ENCODE measurements at regions not wholly inside any gene's neighbourhood (a gene's known extent, or its start where the extent isn't known, plus 50 kb on each side); places are given as distances from the start of the nearest gene placed in this dataset.

DNA sequence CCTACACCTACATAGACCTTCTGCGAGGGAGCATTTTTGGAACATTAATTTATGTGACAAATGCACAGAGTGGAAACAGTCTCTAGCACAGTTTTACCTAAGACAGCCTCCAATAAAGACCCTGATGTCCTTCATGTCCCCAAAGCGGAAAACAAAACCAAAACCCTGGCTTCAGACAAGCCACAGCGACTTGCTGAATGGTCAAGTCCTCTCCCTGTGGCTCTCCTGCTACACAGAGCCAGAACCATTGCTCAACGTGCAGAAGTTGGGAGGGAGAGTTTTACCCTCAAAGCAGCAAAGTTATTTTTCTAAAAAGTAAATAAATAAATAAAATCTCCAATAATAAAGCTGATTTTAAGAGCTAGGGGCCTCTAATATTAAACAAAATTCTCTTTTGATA is 135.0 kb upstream of the TMEM132C start:
- Mint-ChIP-seq H3K27ac (no peak overlapping the region), H3K4me3 (ENCODE audit: low read depth) (no peak overlapping the region), H3K27me3 (no peaks in the 10 kb centered on the region), H3K4me1 (ENCODE audit: low read depth) (no peaks in the 10 kb centered on the region), H3K36me3 (ENCODE audit: insufficient read depth) (no peaks in the 10 kb centered on the region), H3K9me3 (ENCODE audit: low read depth) (no peaks in the 10 kb centered on the region)
- DNase-seq (ENCODE audit: low spot score, unreplicated experiment): no peak
- TF ChIP-seq, protein P1, sequence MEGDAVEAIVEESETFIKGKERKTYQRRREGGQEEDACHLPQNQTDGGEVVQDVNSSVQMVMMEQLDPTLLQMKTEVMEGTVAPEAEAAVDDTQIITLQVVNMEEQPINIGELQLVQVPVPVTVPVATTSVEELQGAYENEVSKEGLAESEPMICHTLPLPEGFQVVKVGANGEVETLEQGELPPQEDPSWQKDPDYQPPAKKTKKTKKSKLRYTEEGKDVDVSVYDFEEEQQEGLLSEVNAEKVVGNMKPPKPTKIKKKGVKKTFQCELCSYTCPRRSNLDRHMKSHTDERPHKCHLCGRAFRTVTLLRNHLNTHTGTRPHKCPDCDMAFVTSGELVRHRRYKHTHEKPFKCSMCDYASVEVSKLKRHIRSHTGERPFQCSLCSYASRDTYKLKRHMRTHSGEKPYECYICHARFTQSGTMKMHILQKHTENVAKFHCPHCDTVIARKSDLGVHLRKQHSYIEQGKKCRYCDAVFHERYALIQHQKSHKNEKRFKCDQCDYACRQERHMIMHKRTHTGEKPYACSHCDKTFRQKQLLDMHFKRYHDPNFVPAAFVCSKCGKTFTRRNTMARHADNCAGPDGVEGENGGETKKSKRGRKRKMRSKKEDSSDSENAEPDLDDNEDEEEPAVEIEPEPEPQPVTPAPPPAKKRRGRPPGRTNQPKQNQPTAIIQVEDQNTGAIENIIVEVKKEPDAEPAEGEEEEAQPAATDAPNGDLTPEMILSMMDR (IDR thresholded peaks at IDR 0.05; ENCODE audit: unreplicated experiment): no peak

DNA sequence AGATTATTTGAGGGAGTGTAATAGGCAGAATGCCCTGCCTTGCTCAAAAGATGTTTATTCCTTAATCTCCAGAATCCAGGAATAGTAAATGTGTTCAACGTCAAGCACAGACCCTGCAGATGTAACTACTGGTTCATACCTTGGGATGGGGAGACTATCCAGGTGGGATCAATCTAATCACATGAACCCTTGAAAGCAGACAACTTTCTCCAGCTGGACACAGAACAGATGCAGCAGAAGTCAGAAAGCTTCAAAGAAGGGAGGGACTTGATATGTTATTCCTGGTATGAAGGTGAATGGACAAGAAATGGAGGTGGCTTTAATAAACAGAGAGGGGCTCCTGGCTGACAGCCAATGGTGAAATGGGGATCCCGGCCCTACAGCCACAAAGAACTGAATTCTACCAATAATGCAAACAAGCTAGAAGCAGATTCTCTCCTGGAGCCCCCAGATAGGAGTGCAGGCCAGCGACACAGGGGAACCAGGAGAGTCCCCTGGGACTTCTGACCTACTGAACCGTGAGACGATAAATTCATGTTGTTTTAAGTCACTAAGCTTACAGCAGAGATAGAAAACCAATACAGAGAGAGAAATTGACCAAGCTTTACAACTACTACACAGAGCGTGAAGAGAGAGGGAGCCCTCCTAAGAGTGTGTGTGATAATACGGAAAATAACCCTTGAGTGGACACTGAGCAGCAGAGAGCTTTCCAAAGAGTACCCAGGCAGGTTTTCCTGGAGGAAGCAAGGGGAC is 133.5 kb upstream of the TMEM132C start:
- H3K27ac Mint-ChIP-seq: no peak overlapping the region
- no peak for DNase-seq (ENCODE audit: low spot score, unreplicated experiment)
- H3K4me3 Mint-ChIP-seq (ENCODE audit: low read depth): no peak overlapping the region
- H3K9me3 Mint-ChIP-seq (ENCODE audit: low read depth): no peaks in the 10 kb centered on the region
- no peaks in the 10 kb centered on the region for H3K4me1 Mint-ChIP-seq (ENCODE audit: low read depth)
- TF ChIP-seq, protein P1 (IDR thresholded peaks at IDR 0.05; ENCODE audit: unreplicated experiment): no peak
- H3K36me3 Mint-ChIP-seq (ENCODE audit: insufficient read depth): no peaks in the 10 kb centered on the region
- no peaks in the 10 kb centered on the region for H3K27me3 Mint-ChIP-seq

DNA sequence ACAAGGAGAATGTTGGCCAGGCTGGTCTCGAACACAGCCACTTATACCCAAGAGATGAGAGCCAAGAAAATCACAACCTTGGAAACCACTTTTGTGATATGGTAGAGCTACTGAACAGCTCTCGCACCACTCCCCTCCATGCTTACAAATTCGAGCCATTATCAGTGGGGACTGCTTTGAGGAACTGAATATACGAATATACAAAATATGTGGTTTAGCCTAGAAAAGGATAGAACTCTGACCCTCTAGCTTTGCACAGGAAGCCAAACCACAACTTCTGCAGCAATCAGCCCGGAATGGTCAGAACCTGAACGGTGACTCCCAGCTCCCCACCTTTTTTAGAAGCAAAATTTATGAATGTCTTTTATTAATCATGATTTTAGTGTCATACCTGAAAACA is 129.8 kb upstream of the TMEM132C start:
- Mint-ChIP-seq H3K4me1 (ENCODE audit: low read depth) (no peaks in the 10 kb centered on the region), H3K4me3 (ENCODE audit: low read depth) (no peak overlapping the region), H3K27me3 (no peaks in the 10 kb centered on the region), H3K27ac (no peak overlapping the region), H3K9me3 (ENCODE audit: low read depth) (no peaks in the 10 kb centered on the region), H3K36me3 (ENCODE audit: insufficient read depth) (no peaks in the 10 kb centered on the region)
- TF ChIP-seq, protein P1 (IDR thresholded peaks at IDR 0.05; ENCODE audit: unreplicated experiment): no peak
- DNase-seq (ENCODE audit: low spot score, unreplicated experiment): no peak

DNA sequence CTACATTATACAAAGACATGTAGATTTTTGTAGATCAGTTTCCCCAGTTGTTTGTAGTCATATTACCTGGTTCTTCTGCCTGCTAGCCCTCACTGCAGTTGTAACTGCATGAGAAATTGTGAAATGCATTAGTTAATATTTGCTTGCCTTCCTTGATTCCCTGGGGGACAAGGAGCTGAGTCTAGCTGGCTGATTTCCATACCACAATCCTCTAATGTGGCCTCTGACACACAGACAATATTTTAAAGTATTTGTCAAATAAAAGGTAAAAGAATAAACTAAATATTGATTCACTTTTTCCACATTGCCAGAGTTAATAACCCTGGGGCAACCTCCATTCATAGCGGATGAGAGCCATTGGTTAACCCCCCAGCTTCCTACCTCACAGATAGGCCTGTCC is 128.8 kb upstream of the TMEM132C start:
- H3K9me3 Mint-ChIP-seq (ENCODE audit: low read depth): no peaks in the 10 kb centered on the region
- H3K27me3 Mint-ChIP-seq: no peaks in the 10 kb centered on the region
- H3K27ac Mint-ChIP-seq: no peak overlapping the region
- no peaks in the 10 kb centered on the region for H3K4me1 Mint-ChIP-seq (ENCODE audit: low read depth)
- H3K36me3 Mint-ChIP-seq (ENCODE audit: insufficient read depth): no peaks in the 10 kb centered on the region
- no peak overlapping the region for H3K4me3 Mint-ChIP-seq (ENCODE audit: low read depth)
- no peak for DNase-seq (ENCODE audit: low spot score, unreplicated experiment)
- TF ChIP-seq, protein P1 (IDR thresholded peaks at IDR 0.05; ENCODE audit: unreplicated experiment): no peak

- TF ChIP-seq, protein P1 (IDR thresholded peaks at IDR 0.05; ENCODE audit: unreplicated experiment): no peak
- no peak overlapping the region for H3K27ac Mint-ChIP-seq
- no peaks in the 10 kb centered on the region for H3K36me3 Mint-ChIP-seq (ENCODE audit: insufficient read depth)
- H3K9me3 Mint-ChIP-seq (ENCODE audit: low read depth): no peaks in the 10 kb centered on the region
- no peaks in the 10 kb centered on the region for H3K4me1 Mint-ChIP-seq (ENCODE audit: low read depth)
- DNase-seq (ENCODE audit: low spot score, unreplicated experiment): no peak
- H3K27me3 Mint-ChIP-seq: no peaks in the 10 kb centered on the region
- H3K4me3 Mint-ChIP-seq (ENCODE audit: low read depth): no peak overlapping the region
These were observed 126.4 kb upstream of the TMEM132C start for GRCh38 chr12:128140551-128140950.

Measured in progenitor cell of endocrine pancreas (in vitro differentiated cells).